ENCODE measurements at regions not wholly inside any gene's neighbourhood (a gene's known extent, or its start where the extent isn't known, plus 50 kb on each side); places are given as distances from the start of the nearest gene placed in this dataset.

- H3K9me3 ChIP-seq (ENCODE audit: severe bottlenecking) = no peaks in the 10 kb centered on the region
- no peaks in the 10 kb centered on the region for H3K4me1 ChIP-seq (ENCODE audit: insufficient read depth, poor library complexity, severe bottlenecking)
- H3K4me3 ChIP-seq (ENCODE audit: severe bottlenecking) = no peak overlapping the region
- no peaks in the 10 kb centered on the region for H3K36me3 ChIP-seq (ENCODE audit: low read depth)
- no peaks in the 10 kb centered on the region for H3K27me3 ChIP-seq (ENCODE audit: insufficient read depth, poor library complexity, severe bottlenecking)
- H3K27ac ChIP-seq (ENCODE audit: poor library complexity, severe bottlenecking) = no peak overlapping the region
- no peak for DNase-seq (ENCODE audit: low spot score)
- TF ChIP-seq CTCF (IDR thresholded peaks at IDR 0.05; ENCODE audit: poor library complexity, severe bottlenecking) = no peak
- no peak for ATAC-seq (ENCODE audit: low read depth)
Observed at GRCh38 chr18:61225336-61225735, 107.9 kb upstream of the CDH20 start.

GRCh38 chr18:61236356-61237057 is 96.7 kb upstream of the CDH20 start:
- H3K4me3 ChIP-seq (ENCODE audit: severe bottlenecking) = no peak overlapping the region
- H3K4me1 ChIP-seq (ENCODE audit: insufficient read depth, poor library complexity, severe bottlenecking) = no peaks in the 10 kb centered on the region
- ATAC-seq (ENCODE audit: low read depth) (no peak), DNase-seq (ENCODE audit: low spot score) (no peak)
- no peaks in the 10 kb centered on the region for H3K36me3 ChIP-seq (ENCODE audit: low read depth)
- no peak overlapping the region for H3K27ac ChIP-seq (ENCODE audit: poor library complexity, severe bottlenecking)
- peaks cover 3% of the 10 kb centered on the region for H3K27me3 ChIP-seq (ENCODE audit: insufficient read depth, poor library complexity, severe bottlenecking)
- no peak for TF ChIP-seq CTCF (IDR thresholded peaks at IDR 0.05; ENCODE audit: poor library complexity, severe bottlenecking)
- no peaks in the 10 kb centered on the region for H3K9me3 ChIP-seq (ENCODE audit: severe bottlenecking)

- H3K9me3 ChIP-seq (ENCODE audit: severe bottlenecking) = no peaks in the 10 kb centered on the region
- TF ChIP-seq CTCF (IDR thresholded peaks at IDR 0.05; ENCODE audit: poor library complexity, severe bottlenecking) = no peak
Observed at GRCh38 chr18:61237529-61237928, 95.7 kb upstream of the CDH20 start.

GRCh38 chr18:61239051-61239450 is 94.2 kb upstream of the CDH20 start:
- no peak for DNase-seq (ENCODE audit: low spot score)
- no peaks in the 10 kb centered on the region for H3K9me3 ChIP-seq (ENCODE audit: severe bottlenecking)
- H3K36me3 ChIP-seq (ENCODE audit: low read depth) = no peaks in the 10 kb centered on the region
- H3K27ac ChIP-seq (ENCODE audit: poor library complexity, severe bottlenecking) = no peak overlapping the region
- no peak for TF ChIP-seq CTCF (IDR thresholded peaks at IDR 0.05; ENCODE audit: poor library complexity, severe bottlenecking)
- no peak for ATAC-seq (ENCODE audit: low read depth)
- H3K4me1 ChIP-seq (ENCODE audit: insufficient read depth, poor library complexity, severe bottlenecking) = no peaks in the 10 kb centered on the region
- H3K27me3 ChIP-seq (ENCODE audit: insufficient read depth, poor library complexity, severe bottlenecking) = peaks cover 3% of the 10 kb centered on the region
- no peak overlapping the region for H3K4me3 ChIP-seq (ENCODE audit: severe bottlenecking)

More at GRCh38 chr18:61237529-61237928, 95.7 kb upstream of the CDH20 start:
- DNase-seq (ENCODE audit: low spot score) (no peak), ATAC-seq (ENCODE audit: low read depth) (no peak)
- Histone ChIP-seq H3K4me3 (ENCODE audit: severe bottlenecking) (no peak overlapping the region), H3K27me3 (ENCODE audit: insufficient read depth, poor library complexity, severe bottlenecking) (peaks cover 3% of the 10 kb centered on the region), H3K27ac (ENCODE audit: poor library complexity, severe bottlenecking) (no peak overlapping the region), H3K4me1 (ENCODE audit: insufficient read depth, poor library complexity, severe bottlenecking) (no peaks in the 10 kb centered on the region), H3K36me3 (ENCODE audit: low read depth) (no peaks in the 10 kb centered on the region)

- Histone ChIP-seq H3K4me3 (ENCODE audit: severe bottlenecking) (no peak overlapping the region), H3K27me3 (ENCODE audit: insufficient read depth, poor library complexity, severe bottlenecking) (peaks cover 3% of the 10 kb centered on the region)
- ATAC-seq (ENCODE audit: low read depth) = no peak
Observed at GRCh38 chr18:61241260-61241853, 91.9 kb upstream of the CDH20 start.

More at GRCh38 chr18:61241260-61241853, 91.9 kb upstream of the CDH20 start:
- no peak for DNase-seq (ENCODE audit: low spot score)
- Histone ChIP-seq H3K4me1 (ENCODE audit: insufficient read depth, poor library complexity, severe bottlenecking) (no peaks in the 10 kb centered on the region), H3K9me3 (ENCODE audit: severe bottlenecking) (no peaks in the 10 kb centered on the region), H3K36me3 (ENCODE audit: low read depth) (no peaks in the 10 kb centered on the region), H3K27ac (ENCODE audit: poor library complexity, severe bottlenecking) (no peak overlapping the region)
- TF ChIP-seq CTCF (IDR thresholded peaks at IDR 0.05; ENCODE audit: poor library complexity, severe bottlenecking) = no peak
